Heart left ventricle (tissue), 16 donors: ENCODE measurements at regions not wholly inside any gene's neighbourhood (a gene's known extent, or its start where the extent isn't known, plus 50 kb on each side); places are given as distances from the start of the nearest gene placed in this dataset.
"Not testable (repeated sequence)": the region's sequence is repeated elsewhere in the genome, so short reads cannot be mapped to it uniquely, and the experiment has no call there.

ENCODE experiments used
- ATAC-seq, 4 donors: fragments of 200-7000 bp; cut with Tn5 transposase; one replicate each; pipeline ENCODE4 v1.9.1; 2020 to 2022; ENCODE audit warnings: moderate library complexity in 4 of 4, mild to moderate bottlenecking in 3 of 4, moderate number of reproducible peaks in 1 of 4
- DNase-seq, 5 donors: peaks; one replicate each; pipeline ENCODE4 v3.0.0-alpha.2; 2020
- H3K27ac ChIP-seq, 12 donors: fragments of 200-600 bp; sonication (generic) in 4 of 12; one replicate each; pipeline versions ENCODE4 v1.5.0 to v1.8.0; 2016 to 2022; ENCODE audit warnings: mild to moderate bottlenecking in 2 of 12
- H3K27me3 ChIP-seq, 9 donors: fragments of 200-600 bp; sonication (generic) in 2 of 9; one replicate each; pipeline versions ENCODE4 v1.5.1 to v1.8.0; 2016 to 2022; ENCODE audit warnings: mild to moderate bottlenecking in 3 of 9
- H3K36me3 ChIP-seq, 9 donors: fragments of 200-600 bp; sonication (generic) in 2 of 9; one replicate each; pipeline versions ENCODE4 v1.5.0 to v1.8.0; 2018 to 2022; ENCODE audit warnings: mild to moderate bottlenecking in 2 of 9
- H3K4me1 ChIP-seq, 12 donors: fragments of 200-600 bp; sonication (generic) in 4 of 12; one replicate each; pipeline versions ENCODE4 v1.5.0 to v1.8.0; 2016 to 2022; ENCODE audit warnings: mild to moderate bottlenecking in 3 of 12
- H3K4me3 ChIP-seq, 12 donors: fragments of 200-600 bp; sonication (generic) in 4 of 12; one replicate each; pipeline versions ENCODE4 v1.5.0 to v1.8.0; 2017 to 2022; ENCODE audit warnings: mild to moderate bottlenecking in 9 of 12, moderate library complexity in 4 of 12
- H3K9me3 ChIP-seq, 12 donors: fragments of 200-600 bp; sonication (generic) in 4 of 12; one replicate each; pipeline versions ENCODE4 v1.5.0 to v1.8.0; 2016 to 2022; ENCODE audit warnings: mild to moderate bottlenecking in 1 of 12
- CTCF ChIP-seq, 12 donors: fragments of 200-600 bp; sonication (generic) in 4 of 12; IDR thresholded peaks; one replicate each; pipeline versions ENCODE4 v1.5.0 to v1.8.0; 2018 to 2022; ENCODE audit warnings: antibody characterized with exemption in 12 of 12, mild to moderate bottlenecking in 5 of 12
- POLR2A ChIP-seq, 2 donors: fragments of 450-650 bp; IDR thresholded peaks; one replicate each; pipeline ENCODE4 v1.6.1; 2017; ENCODE audit warnings: antibody characterized with exemption in 2 of 2, mild to moderate bottlenecking in 2 of 2, moderate library complexity in 2 of 2
- WGBS, 4 donors: extraction: QIAGEN DNeasy Blood & Tissue Kit in 2 of 4; methylation state at CpG; one replicate each; pipeline versions ENCODE4 v1.1.5 to v1.1.7; 2013 to 2018; 5-methylcytosine and 5-hydroxymethylcytosine counted together
- intact Hi-C, 10 donors: fragments of 100-400 bp; cut with DNase I; formaldehyde crosslinking; loops; one replicate each; pipeline versions ENCODE4 v1.11.1 to v1.14.2; 2022
- donor health status: ischemic (EF 13 %, LVEDD 7.1; RV severe dilation, severe dysfunction).
- donor health status: healthy with polysubstance abuse.
- donor health status: DM: no; HTN: yes; CAD: no.
- donor health status: DM: no; HTN: no; CAD: no.
- donor health status: ischemic (EF 25% LVEDD 6.9; RV normal size, moderate dysfunction).
- donor health status: ischemic (EF 25% LVEDD 5.7; RV mildly dilated, moderate dysfunction).
- donor health status: healthy.
- donor health status: DM: yes; HTN: yes; CAD: no.
- donor health status: ischemic (EF 35%, LVEDD 5.7; RV mildly dilated, moderate dysfunction).
- donor health status: nonischemic (EF 11% LVEDD 7.7; RV severe dilation, severe dysfunction).
- donor health status: DM: yes; HTN: yes; CAD: no.
- donor health status: PGD.
- donor health status: ischemic (EF 29% LVEDD 5.4; RV normal size, mild dysfunction).
- donor health status: nonischemic (EF 23%, LVEDD 6.1; RV moderate dilation, normal function).

GRCh38 chr2:67186326-67186725 is 210.8 kb upstream of the ETAA1 start:
- H3K4me3 ChIP-seq = no peak overlapping the region
- DNase-seq (no peak), ATAC-seq (no peak)
- TF ChIP-seq POLR2A (IDR thresholded peaks at IDR 0.05) (no peak), CTCF (IDR thresholded peaks at IDR 0.05) (no peak)
- no peaks in the 10 kb centered on the region for H3K27me3 ChIP-seq
- H3K27ac ChIP-seq = no peak overlapping the region
- intact Hi-C loops = no loop called here
- H3K36me3 ChIP-seq = no peaks in the 10 kb centered on the region
- WGBS, 4 donors = 51 to 75% (median 73%) methylated on average over 3 of the region's 3 CpGs
- H3K4me1 ChIP-seq = no peaks in the 10 kb centered on the region
- H3K9me3 ChIP-seq = no peaks in the 10 kb centered on the region

GRCh38 chr2:67186871-67187270 is 210.3 kb upstream of the ETAA1 start:
- 82 to 87% (median 86%) methylated on average over 4 of the region's 4 CpGs for WGBS, 4 donors
- H3K36me3 ChIP-seq = no peaks in the 10 kb centered on the region
- TF ChIP-seq POLR2A (IDR thresholded peaks at IDR 0.05) = no peak
- no peak for TF ChIP-seq CTCF (IDR thresholded peaks at IDR 0.05)
- no peak overlapping the region for H3K4me3 ChIP-seq
- DNase-seq = no peak
- H3K4me1 ChIP-seq = no peaks in the 10 kb centered on the region
- H3K27me3 ChIP-seq = no peaks in the 10 kb centered on the region
- ATAC-seq = no peak
- intact Hi-C loops = no loop called here
- H3K9me3 ChIP-seq = no peaks in the 10 kb centered on the region
- H3K27ac ChIP-seq = no peak overlapping the region

- DNase-seq, H3K4me1 ChIP-seq, intact Hi-C loops, H3K27ac ChIP-seq, H3K4me3 ChIP-seq, H3K9me3 ChIP-seq, H3K27me3 ChIP-seq, ATAC-seq, H3K36me3 ChIP-seq: not testable (repeated sequence)
- 68 to 85% (median 82%) methylated on average over 7 to 8 of the region's 8 CpGs for WGBS, 4 donors
These were observed 201.8 kb upstream of the ETAA1 start for GRCh38 chr2:67195327-67195726.

GRCh38 chr2:67201521-67201920 is 195.6 kb upstream of the ETAA1 start:
- Histone ChIP-seq H3K9me3 (no peaks in the 10 kb centered on the region), H3K4me3 (no peak overlapping the region), H3K4me1 (no peaks in the 10 kb centered on the region), H3K27me3 (no peaks in the 10 kb centered on the region), H3K27ac (no peak overlapping the region), H3K36me3 (no peaks in the 10 kb centered on the region)
- 67 to 79% (median 75%) methylated on average over 3 of the region's 3 CpGs for WGBS, 4 donors
- no peak for DNase-seq
- TF ChIP-seq CTCF (IDR thresholded peaks at IDR 0.05) (no peak), POLR2A (IDR thresholded peaks at IDR 0.05) (no peak)
- intact Hi-C loops = no loop called here
- no peak for ATAC-seq

- intact Hi-C loops = no loop called here
- TF ChIP-seq POLR2A (IDR thresholded peaks at IDR 0.05) (no peak), CTCF (IDR thresholded peaks at IDR 0.05) (no peak)
- Histone ChIP-seq H3K27me3 (no peaks in the 10 kb centered on the region), H3K36me3 (no peaks in the 10 kb centered on the region), H3K4me1 (no peaks in the 10 kb centered on the region), H3K9me3 (no peaks in the 10 kb centered on the region), H3K27ac (no peak overlapping the region), H3K4me3 (no peak overlapping the region)
- ATAC-seq (no peak), DNase-seq (no peak)
- WGBS, 4 donors = 88 to 97% (median 92%) methylated on average over 1 of the region's 1 CpG
These were observed 192.8 kb upstream of the ETAA1 start for GRCh38 chr2:67204349-67204748.
